ENCODE measurements at regions not wholly inside any gene's neighbourhood (a gene's known extent, or its start where the extent isn't known, plus 50 kb on each side); places are given as distances from the start of the nearest gene placed in this dataset.

DNA sequence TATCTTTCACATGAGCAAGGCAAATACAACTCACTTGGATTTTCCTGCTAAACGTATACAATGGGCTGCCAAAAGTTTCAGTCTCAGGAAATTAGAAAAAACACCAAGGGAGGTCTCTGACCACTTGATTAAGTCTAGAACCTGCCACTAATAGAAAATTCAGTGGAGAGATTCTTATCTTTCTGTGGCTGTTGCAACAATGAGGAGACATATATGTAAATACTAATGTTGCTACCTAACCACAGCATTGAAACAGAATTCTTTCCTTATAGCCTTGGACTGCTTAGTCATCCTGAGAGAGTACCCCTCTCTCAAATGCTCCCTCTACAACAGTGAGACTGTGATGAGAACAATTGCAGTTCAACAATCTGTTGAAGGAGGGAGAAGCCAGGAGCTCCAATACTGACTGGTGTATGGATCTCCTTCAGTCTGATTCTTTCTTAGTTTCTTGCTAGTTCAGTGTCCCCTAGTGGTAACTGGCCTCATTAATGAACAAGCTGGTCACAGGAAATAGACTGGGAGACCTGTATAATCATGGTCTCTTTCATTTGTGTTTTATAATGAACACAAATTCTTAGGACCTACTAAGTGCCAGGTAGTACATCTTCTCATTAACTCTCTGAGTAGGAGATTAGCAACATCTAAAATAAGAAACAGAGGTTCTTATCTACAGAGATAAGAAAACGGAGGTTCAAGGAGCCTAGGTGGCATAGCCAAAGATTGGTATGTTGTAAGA, 164.5 kb downstream of the SLC38A4 start:
- H3K4me3 ChIP-seq, result no peak overlapping the region
- WGBS, 2 donors, result 29 to 36% methylated on average over 2 of the region's 2 CpGs
- peak overlapping the region in 1 of 2 donors; percentile 34 for H3K9ac ChIP-seq (ENCODE audit: insufficient read depth in 1 of 2, low read length in 2 of 2)
- DNase-seq (peak; percentile 21 to 90 (median 87)), ATAC-seq (ENCODE audit: insufficient read depth, low FRiP score) (peak; percentile 81)
- no peaks in the 10 kb centered on the region for H3K27me3 ChIP-seq (ENCODE audit: control insufficient read depth in 3 of 3, insufficient read depth in 3 of 3, low read length in 2 of 3)
- TF ChIP-seq, protein P1, sequence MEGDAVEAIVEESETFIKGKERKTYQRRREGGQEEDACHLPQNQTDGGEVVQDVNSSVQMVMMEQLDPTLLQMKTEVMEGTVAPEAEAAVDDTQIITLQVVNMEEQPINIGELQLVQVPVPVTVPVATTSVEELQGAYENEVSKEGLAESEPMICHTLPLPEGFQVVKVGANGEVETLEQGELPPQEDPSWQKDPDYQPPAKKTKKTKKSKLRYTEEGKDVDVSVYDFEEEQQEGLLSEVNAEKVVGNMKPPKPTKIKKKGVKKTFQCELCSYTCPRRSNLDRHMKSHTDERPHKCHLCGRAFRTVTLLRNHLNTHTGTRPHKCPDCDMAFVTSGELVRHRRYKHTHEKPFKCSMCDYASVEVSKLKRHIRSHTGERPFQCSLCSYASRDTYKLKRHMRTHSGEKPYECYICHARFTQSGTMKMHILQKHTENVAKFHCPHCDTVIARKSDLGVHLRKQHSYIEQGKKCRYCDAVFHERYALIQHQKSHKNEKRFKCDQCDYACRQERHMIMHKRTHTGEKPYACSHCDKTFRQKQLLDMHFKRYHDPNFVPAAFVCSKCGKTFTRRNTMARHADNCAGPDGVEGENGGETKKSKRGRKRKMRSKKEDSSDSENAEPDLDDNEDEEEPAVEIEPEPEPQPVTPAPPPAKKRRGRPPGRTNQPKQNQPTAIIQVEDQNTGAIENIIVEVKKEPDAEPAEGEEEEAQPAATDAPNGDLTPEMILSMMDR (IDR thresholded peaks at IDR 0.05; ENCODE audit: control extremely low read depth, extremely low read depth), result peak; percentile 60
- peaks cover 0 to 38% (median 6%) of the 10 kb centered on the region in 5 donors for H3K4me1 ChIP-seq (ENCODE audit: control insufficient read depth in 5 of 5, insufficient read depth in 5 of 5, low read length in 5 of 5)
- peak overlapping the region; percentile 36 to 53 for H3K27ac ChIP-seq (ENCODE audit: low read depth in 1 of 2, low read length in 1 of 2)
- no peaks in the 10 kb centered on the region for H3K9me3 ChIP-seq (ENCODE audit: control insufficient read depth in 4 of 4, insufficient read depth in 3 of 4, low read length in 3 of 4)
- no peaks in the 10 kb centered on the region for H3K36me3 ChIP-seq (ENCODE audit: control insufficient read depth in 4 of 4, insufficient read depth in 4 of 4, low read length in 4 of 4)

DNA sequence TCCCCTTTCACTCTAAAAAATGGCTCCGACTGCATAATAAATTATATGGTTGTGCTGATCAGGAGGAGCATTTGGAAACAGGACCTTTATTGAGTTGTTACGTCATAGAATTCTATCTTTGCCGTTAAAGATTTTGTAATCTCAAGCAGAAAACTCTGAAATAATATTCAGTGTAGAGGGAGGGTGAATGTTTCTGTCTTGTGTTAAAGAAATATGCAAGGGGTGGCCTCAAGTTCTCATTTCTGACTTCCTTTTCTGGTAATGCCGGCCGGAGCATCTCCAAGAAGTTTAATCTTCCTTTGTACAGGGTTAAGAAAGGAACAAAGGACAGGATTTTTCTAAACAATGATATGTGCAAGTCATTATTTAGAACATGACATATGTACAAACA, 165.1 kb downstream of the SLC38A4 start:
- no peaks in the 10 kb centered on the region for H3K9me3 ChIP-seq (ENCODE audit: control insufficient read depth in 4 of 4, insufficient read depth in 3 of 4, low read length in 3 of 4)
- DNase-seq (no peak), ATAC-seq (ENCODE audit: insufficient read depth, low FRiP score) (no peak)
- peaks cover 0 to 38% (median 6%) of the 10 kb centered on the region in 5 donors for H3K4me1 ChIP-seq (ENCODE audit: control insufficient read depth in 5 of 5, insufficient read depth in 5 of 5, low read length in 5 of 5)
- TF ChIP-seq, protein P1 (IDR thresholded peaks at IDR 0.05; ENCODE audit: control extremely low read depth, extremely low read depth), result no peak
- no peaks in the 10 kb centered on the region for H3K27me3 ChIP-seq (ENCODE audit: control insufficient read depth in 3 of 3, insufficient read depth in 3 of 3, low read length in 2 of 3)
- H3K9ac ChIP-seq (ENCODE audit: insufficient read depth in 1 of 2, low read length in 2 of 2), result no peak overlapping the region
- no peak overlapping the region for H3K4me3 ChIP-seq
- H3K36me3 ChIP-seq (ENCODE audit: control insufficient read depth in 4 of 4, insufficient read depth in 4 of 4, low read length in 4 of 4), result no peaks in the 10 kb centered on the region
- 16 to 37% methylated on average over 5 of the region's 5 CpGs for WGBS, 2 donors
- peak overlapping the region in 1 of 2 donors; percentile 36 for H3K27ac ChIP-seq (ENCODE audit: low read depth in 1 of 2, low read length in 1 of 2)

DNA sequence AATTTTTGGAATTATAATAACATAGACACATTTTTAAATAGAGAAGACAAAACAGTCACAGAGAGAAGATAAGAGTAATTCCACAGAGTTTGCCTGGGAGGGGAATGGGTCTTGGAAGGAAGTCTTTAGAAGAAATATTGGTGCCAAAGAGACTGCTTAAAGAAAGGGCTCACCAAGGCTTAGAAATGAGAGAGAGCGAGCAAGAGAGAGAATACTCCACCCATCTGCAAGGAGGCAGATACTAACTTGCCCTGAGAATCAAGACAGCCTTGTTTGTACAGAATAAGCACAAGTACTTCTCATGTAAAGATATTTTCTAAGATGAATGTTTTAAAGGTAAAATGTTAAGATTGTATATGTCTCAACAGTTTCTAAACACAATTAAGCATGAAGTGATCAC, 165.5 kb downstream of the SLC38A4 start:
- DNase-seq (peak in 1 of 3 donors; percentile 11), ATAC-seq (ENCODE audit: insufficient read depth, low FRiP score) (no peak)
- no peaks in the 10 kb centered on the region for H3K27me3 ChIP-seq (ENCODE audit: control insufficient read depth in 3 of 3, insufficient read depth in 3 of 3, low read length in 2 of 3)
- peak overlapping the region in 1 of 2 donors; percentile 36 for H3K27ac ChIP-seq (ENCODE audit: low read depth in 1 of 2, low read length in 1 of 2)
- H3K36me3 ChIP-seq (ENCODE audit: control insufficient read depth in 4 of 4, insufficient read depth in 4 of 4, low read length in 4 of 4), result no peaks in the 10 kb centered on the region
- no peak overlapping the region for H3K9ac ChIP-seq (ENCODE audit: insufficient read depth in 1 of 2, low read length in 2 of 2)
- H3K4me1 ChIP-seq (ENCODE audit: control insufficient read depth in 5 of 5, insufficient read depth in 5 of 5, low read length in 5 of 5), result peaks cover 0 to 38% (median 6%) of the 10 kb centered on the region in 5 donors
- TF ChIP-seq, protein P1 (IDR thresholded peaks at IDR 0.05; ENCODE audit: control extremely low read depth, extremely low read depth), result no peak
- no peak overlapping the region for H3K4me3 ChIP-seq
- 53 to 76% methylated on average over 1 of the region's 1 CpG for WGBS, 2 donors
- no peaks in the 10 kb centered on the region for H3K9me3 ChIP-seq (ENCODE audit: control insufficient read depth in 4 of 4, insufficient read depth in 3 of 4, low read length in 3 of 4)
